Stimulated activated CD8-positive, alpha-beta memory T cell treated with anti-CD3 and anti-CD28 coated beads, Interleukin-4, amount 100 ng/mL, for 48 hours (primary cell): ENCODE measurements at regions not wholly inside any gene's neighbourhood (a gene's known extent, or its start where the extent isn't known, plus 50 kb on each side); places are given as distances from the start of the nearest gene placed in this dataset.

Experiments used
- DNase-seq: peaks from one replicate; pipeline ENCODE4 v3.0.0-alpha.2; 2020

- no peak for DNase-seq
Measured at GRCh38 chr16:49022351-49022963, 259.2 kb downstream of the CBLN1 start.

GRCh38 chr16:49021136-49021535 lies 260.5 kb downstream of the CBLN1 start:
- no peak for DNase-seq

GRCh38 chr16:49020436-49020835 lies 261.2 kb downstream of the CBLN1 start:
- DNase-seq, result no peak

- no peak for DNase-seq
Measured at GRCh38 chr16:49019831-49020230, 261.8 kb downstream of the CBLN1 start.

- DNase-seq, result no peak
Measured at GRCh38 chr16:49019081-49019633, 262.5 kb downstream of the CBLN1 start.

- DNase-seq, result no peak
Measured at GRCh38 chr16:49018259-49018931, 263.2 kb downstream of the CBLN1 start.

GRCh38 chr16:49017501-49017900 lies 264.1 kb downstream of the CBLN1 start:
- no peak for DNase-seq

GRCh38 chr16:49016461-49016860 lies 265.2 kb downstream of the CBLN1 start:
- no peak for DNase-seq

GRCh38 chr16:49015225-49015592 lies 266.4 kb downstream of the CBLN1 start:
- DNase-seq, result no peak

GRCh38 chr16:49014277-49015224 lies 267.1 kb downstream of the CBLN1 start:
- no peak for DNase-seq

GRCh38 chr16:49013727-49014080 lies 267.9 kb downstream of the CBLN1 start:
- no peak for DNase-seq

GRCh38 chr16:49012961-49013726 lies 268.5 kb downstream of the CBLN1 start:
- no peak for DNase-seq

GRCh38 chr16:49011901-49012300 lies 269.7 kb downstream of the CBLN1 start:
- no peak for DNase-seq

- DNase-seq, result no peak
Measured at GRCh38 chr16:49010879-49011278, 270.8 kb downstream of the CBLN1 start.

GRCh38 chr16:49010396-49010795 lies 271.2 kb downstream of the CBLN1 start:
- no peak for DNase-seq

- DNase-seq, result no peak
Measured at GRCh38 chr16:49009204-49009603, 272.4 kb downstream of the CBLN1 start.

- no peak for DNase-seq
Measured at GRCh38 chr16:49003992-49004391, 277.6 kb downstream of the CBLN1 start.

GRCh38 chr16:49003022-49003421 lies 278.6 kb downstream of the CBLN1 start:
- DNase-seq, result no peak

- no peak for DNase-seq
Measured at GRCh38 chr16:49000594-49000993, 281.0 kb downstream of the CBLN1 start.

- no peak for DNase-seq
Measured at GRCh38 chr16:48999508-48999907, 282.1 kb downstream of the CBLN1 start.

- DNase-seq, result no peak
Measured at GRCh38 chr16:48999044-48999443, 282.6 kb downstream of the CBLN1 start.

GRCh38 chr16:48997946-48998345 lies 283.7 kb downstream of the CBLN1 start:
- DNase-seq, result no peak
